ENCODE measurements at regions not wholly inside any gene's neighbourhood (a gene's known extent, or its start where the extent isn't known, plus 50 kb on each side); places are given as distances from the start of the nearest gene placed in this dataset.

DNA sequence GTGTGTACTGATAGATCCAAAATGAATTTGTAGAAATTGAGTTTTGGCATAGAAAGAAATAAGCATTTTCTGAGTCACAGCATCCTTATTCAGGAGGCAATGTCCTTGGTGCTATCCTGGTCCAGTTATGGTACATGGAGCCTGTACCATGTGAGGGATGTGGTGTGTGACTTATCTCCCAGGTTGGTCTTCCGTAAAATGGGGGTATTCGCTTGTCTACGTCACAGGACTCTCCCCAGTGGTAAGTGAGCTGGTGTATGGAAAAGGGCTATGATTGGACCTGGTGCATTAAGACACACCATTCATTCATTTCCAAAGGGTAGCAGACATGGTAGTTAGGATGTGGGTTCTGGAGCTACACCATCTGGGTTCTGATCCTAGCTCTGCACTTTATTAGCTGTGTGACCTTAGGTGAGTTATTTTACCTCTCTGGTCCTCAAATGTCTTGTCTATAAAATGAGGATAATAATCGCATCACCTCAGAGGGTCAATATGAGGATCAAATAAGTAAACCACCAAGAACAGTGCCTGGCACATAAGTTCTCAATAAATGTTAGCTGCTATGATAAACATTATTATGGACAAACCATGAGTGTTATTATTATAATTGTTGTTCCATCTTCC lies 119.2 kb downstream of the MYCN start:
- Histone ChIP-seq H2AFZ (ENCODE audit: low read length) (no peak overlapping the region), H3T11ph (ENCODE audit: low read length) (no peak overlapping the region), H4K5ac (ENCODE audit: insufficient read length, low read depth, low read length) (no peak overlapping the region), H3K9me3 (ENCODE audit: control insufficient read depth, low read depth, low read length) (peaks cover 16% of the 10 kb centered on the region), H4K8ac (replicated peaks; ENCODE audit: insufficient read length, low read depth, low read length) (no peak overlapping the region), H3K4ac (ENCODE audit: low read depth, low read length) (no peak overlapping the region), H2AK5ac (ENCODE audit: insufficient read length, low read length) (no peak overlapping the region), H2BK20ac (ENCODE audit: low read depth, low read length, poor library complexity, severe bottlenecking) (no peak overlapping the region), H3K79me2 (ENCODE audit: insufficient read depth, low read length) (no peaks in the 10 kb centered on the region), H3K23me2 (ENCODE audit: insufficient read length, low read depth, low read length, poor library complexity, severe bottlenecking) (no peaks in the 10 kb centered on the region), H3K4me2 (ENCODE audit: insufficient read depth, insufficient read length, low read length) (no peak overlapping the region), H3K14ac (ENCODE audit: insufficient read depth, low read length) (no peak overlapping the region), H2BK120ac (ENCODE audit: low read depth, low read length, poor library complexity, severe bottlenecking) (no peak overlapping the region), H3K56ac (ENCODE audit: insufficient read length, low read depth, low read length) (no peak overlapping the region), H3K23ac (ENCODE audit: insufficient read length, low read depth, low read length) (no peak overlapping the region), H3K18ac (ENCODE audit: insufficient read length, low read depth, low read length) (no peak overlapping the region), H3K27me3 (ENCODE audit: insufficient read depth, low read length) (no peaks in the 10 kb centered on the region), H3K9ac (ENCODE audit: extremely low read depth, insufficient read length, low read length) (no peak overlapping the region), H3K79me1 (ENCODE audit: insufficient read depth, low read depth, low read length, poor library complexity, severe bottlenecking) (no peaks in the 10 kb centered on the region), H2BK12ac (ENCODE audit: insufficient read length, low read depth, low read length) (no peak overlapping the region), H3K4me1 (ENCODE audit: insufficient read depth, low read length) (peaks cover 6% of the 10 kb centered on the region), H4K20me1 (ENCODE audit: control insufficient read depth, insufficient read depth, insufficient read length) (no peaks in the 10 kb centered on the region), H4K91ac (ENCODE audit: insufficient read length, low read depth, low read length) (no peak overlapping the region), H3K27ac (ENCODE audit: insufficient read length, low read depth, low read length) (no peak overlapping the region), H2BK5ac (ENCODE audit: insufficient read length, low read length) (no peak overlapping the region), H2BK15ac (ENCODE audit: low read depth, low read length) (no peak overlapping the region)
- Mint-ChIP-seq H3K36me3 (ENCODE audit: insufficient read depth in 1 of 3, low read depth in 3 of 3) (peaks cover 20 to 30% (median 21%) of the 10 kb centered on the region in 3 experiments), H3K27ac (no peak overlapping the region), H3K4me1 (peaks cover 10 to 11% of the 10 kb centered on the region in 2 experiments), H3K9me3 (peaks cover 29 to 32% of the 10 kb centered on the region in 2 experiments), H3K4me3 (no peak overlapping the region), H3K27me3 (ENCODE audit: low read depth) (no peaks in the 10 kb centered on the region; the same call in none of the 2 replicates)
- no peak for DNase-seq
- no CpG with 5 or more reads among the region's 4 CpGs for WGBS (ENCODE audit: extremely low coverage, insufficient read length, low lambda C conversion rate)
- no peak for TF ChIP-seq CTCF (conservative IDR thresholded peaks at IDR 0.05)

All from H9 (cell line).